ENCODE measurements at regions not wholly inside any gene's neighbourhood (a gene's known extent, or its start where the extent isn't known, plus 50 kb on each side); places are given as distances from the start of the nearest gene placed in this dataset.

GRCh38 chr12:20272801-20273200 lies 95.5 kb upstream of the PDE3A start:
- Histone ChIP-seq H2AFZ (no peak overlapping the region), H3K9ac (no peak overlapping the region), H3K4me2 (ENCODE audit: low read length) (no peak overlapping the region), H3K27me3 (ENCODE audit: control insufficient read depth, insufficient read depth, low read length) (no peaks in the 10 kb centered on the region), H3K9me3 (ENCODE audit: control insufficient read depth, low read length) (no peaks in the 10 kb centered on the region), H3K4me1 (no peaks in the 10 kb centered on the region), H3K36me3 (ENCODE audit: control insufficient read depth, insufficient read depth, low read length) (no peaks in the 10 kb centered on the region), H3K4me3 (ENCODE audit: low read depth, low read length) (no peak overlapping the region), H3K27ac (no peak overlapping the region), H3K79me2 (no peaks in the 10 kb centered on the region)
- TF ChIP-seq CTCF (IDR thresholded peaks at IDR 0.05) = no peak

DNA sequence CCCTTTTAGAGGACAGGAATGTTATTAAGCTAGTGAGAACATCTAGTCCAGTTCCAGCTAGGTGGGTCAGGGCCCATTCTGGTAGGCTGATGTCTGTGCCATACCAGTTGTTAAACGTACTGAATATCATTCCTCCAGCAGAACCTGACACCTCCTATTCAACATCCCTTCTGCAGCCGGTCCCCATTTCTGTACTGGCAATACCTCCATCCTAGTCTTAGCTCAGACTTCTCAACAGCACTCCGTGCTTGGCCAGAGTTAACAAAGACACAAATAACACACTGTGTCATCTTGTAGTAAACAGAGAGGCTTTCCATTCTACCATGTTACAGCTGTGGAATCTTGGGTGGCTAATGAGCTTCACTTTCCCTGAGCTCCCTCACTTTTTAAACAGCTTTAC lies 94.3 kb upstream of the PDE3A start:
- TF ChIP-seq CTCF (IDR thresholded peaks at IDR 0.05) = no peak

GRCh38 chr12:20278276-20278675 lies 90.1 kb upstream of the PDE3A start:
- Histone ChIP-seq H2AFZ (no peak overlapping the region), H3K36me3 (ENCODE audit: control insufficient read depth, insufficient read depth, low read length) (no peaks in the 10 kb centered on the region), H3K4me2 (ENCODE audit: low read length) (no peak overlapping the region), H3K9me3 (ENCODE audit: control insufficient read depth, low read length) (no peaks in the 10 kb centered on the region), H3K9ac (no peak overlapping the region), H3K27ac (no peak overlapping the region), H3K4me3 (ENCODE audit: low read depth, low read length) (no peak overlapping the region), H3K79me2 (no peaks in the 10 kb centered on the region), H3K4me1 (no peaks in the 10 kb centered on the region), H3K27me3 (ENCODE audit: control insufficient read depth, insufficient read depth, low read length) (no peaks in the 10 kb centered on the region)
- no peak for TF ChIP-seq CTCF (IDR thresholded peaks at IDR 0.05)

More for the DNA sequence above, 94.3 kb upstream of the PDE3A start:
- no peak overlapping the region for H3K27ac ChIP-seq
- H3K27me3 ChIP-seq (ENCODE audit: control insufficient read depth, insufficient read depth, low read length) = no peaks in the 10 kb centered on the region
- H3K4me3 ChIP-seq (ENCODE audit: low read depth, low read length) = no peak overlapping the region
- no peaks in the 10 kb centered on the region for H3K4me1 ChIP-seq
- no peaks in the 10 kb centered on the region for H3K79me2 ChIP-seq
- H2AFZ ChIP-seq = no peak overlapping the region
- no peak overlapping the region for H3K4me2 ChIP-seq (ENCODE audit: low read length)
- no peaks in the 10 kb centered on the region for H3K36me3 ChIP-seq (ENCODE audit: control insufficient read depth, insufficient read depth, low read length)
- H3K9me3 ChIP-seq (ENCODE audit: control insufficient read depth, low read length) = no peaks in the 10 kb centered on the region
- no peak overlapping the region for H3K9ac ChIP-seq

DNA sequence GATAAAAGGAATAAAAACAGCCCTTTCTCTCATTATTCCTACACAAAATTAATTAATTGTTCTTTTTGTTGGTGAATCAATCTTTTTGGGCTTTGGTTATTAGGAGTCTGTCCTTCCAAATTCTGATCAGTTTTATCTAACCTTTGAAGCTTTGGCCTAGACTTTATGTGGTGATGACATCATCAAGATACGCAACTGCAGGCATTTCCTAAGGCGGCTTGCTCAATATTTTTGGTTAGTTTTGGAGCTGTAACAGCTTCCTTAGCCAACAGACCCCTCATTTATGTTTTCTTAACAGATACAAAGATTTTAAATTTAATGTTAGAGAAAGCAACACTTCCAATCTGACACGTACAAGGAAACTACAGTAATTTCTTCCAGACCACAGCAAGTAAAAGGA lies 87.8 kb upstream of the PDE3A start:
- no peak overlapping the region for H3K9ac ChIP-seq
- no peaks in the 10 kb centered on the region for H3K4me1 ChIP-seq
- H3K36me3 ChIP-seq (ENCODE audit: control insufficient read depth, insufficient read depth, low read length) = no peaks in the 10 kb centered on the region
- H3K27me3 ChIP-seq (ENCODE audit: control insufficient read depth, insufficient read depth, low read length) = no peaks in the 10 kb centered on the region
- no peak overlapping the region for H3K27ac ChIP-seq
- no peak for TF ChIP-seq CTCF (IDR thresholded peaks at IDR 0.05)
- H3K9me3 ChIP-seq (ENCODE audit: control insufficient read depth, low read length) = no peaks in the 10 kb centered on the region
- no peak overlapping the region for H3K4me2 ChIP-seq (ENCODE audit: low read length)
- H2AFZ ChIP-seq = no peak overlapping the region
- no peak overlapping the region for H3K4me3 ChIP-seq (ENCODE audit: low read depth, low read length)
- no peaks in the 10 kb centered on the region for H3K79me2 ChIP-seq

DNA sequence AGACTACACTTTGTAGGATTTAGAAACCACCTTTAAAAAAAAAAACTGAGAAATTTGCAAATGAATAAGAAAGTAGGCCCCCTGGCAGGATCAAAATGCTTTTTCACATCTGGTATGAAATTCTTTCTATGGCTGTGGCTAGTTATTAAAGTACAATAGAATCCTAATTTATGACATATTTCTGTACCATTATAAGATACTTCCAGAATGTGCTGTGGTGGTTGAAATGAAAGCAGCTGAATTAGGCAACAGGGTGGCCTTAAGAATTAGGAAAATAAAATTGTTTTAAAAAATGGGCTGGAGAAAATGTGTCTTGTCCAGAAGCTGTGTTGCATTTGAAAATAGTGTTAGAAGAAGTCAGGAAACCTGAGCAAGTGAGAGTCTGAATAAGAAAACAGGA lies 85.9 kb upstream of the PDE3A start:
- Histone ChIP-seq H3K79me2 (no peaks in the 10 kb centered on the region), H3K36me3 (ENCODE audit: control insufficient read depth, insufficient read depth, low read length) (no peaks in the 10 kb centered on the region), H3K4me3 (ENCODE audit: low read depth, low read length) (no peak overlapping the region), H3K4me2 (ENCODE audit: low read length) (no peak overlapping the region), H2AFZ (no peak overlapping the region), H3K27me3 (ENCODE audit: control insufficient read depth, insufficient read depth, low read length) (no peaks in the 10 kb centered on the region), H3K4me1 (no peaks in the 10 kb centered on the region), H3K9me3 (ENCODE audit: control insufficient read depth, low read length) (no peaks in the 10 kb centered on the region), H3K27ac (no peak overlapping the region), H3K9ac (no peak overlapping the region)
- no peak for TF ChIP-seq CTCF (IDR thresholded peaks at IDR 0.05)

All from parathyroid adenoma (tissue), 2 donors.